Thyroid gland (tissue), 4 donors: ENCODE measurements at regions not wholly inside any gene's neighbourhood (a gene's known extent, or its start where the extent isn't known, plus 50 kb on each side); places are given as distances from the start of the nearest gene placed in this dataset.

Source experiments
- CTCF ChIP-seq, 6 experiments: fragments of 200-600 bp in 3 of 6; fragments of 450-650 bp in 3 of 6; sonication (generic) in 3 of 6; IDR thresholded peaks; one replicate each; pipeline ENCODE4 v1.5.1; 2016 to 2019; ENCODE audit warnings: antibody characterized with exemption in 6 of 6, mild to moderate bottlenecking in 2 of 6, inconsistent platforms in 1 of 6, moderate library complexity in 1 of 6
- POLR2A ChIP-seq, 2 donors: fragments of 450-650 bp; IDR thresholded peaks; one replicate each; pipeline ENCODE4 v1.6.1; 2017; ENCODE audit warnings: antibody characterized with exemption in 2 of 2, mild to moderate bottlenecking in 2 of 2, moderate library complexity in 1 of 2

GRCh38 chr2:52526735-52527134, 1240.9 kb upstream of the CHAC2 start:
- TF ChIP-seq CTCF (IDR thresholded peaks at IDR 0.05) (no peak), POLR2A (IDR thresholded peaks at IDR 0.05) (no peak)
